ENCODE measurements at regions not wholly inside any gene's neighbourhood (a gene's known extent, or its start where the extent isn't known, plus 50 kb on each side); places are given as distances from the start of the nearest gene placed in this dataset.

- ATAC-seq (no peak), DNase-seq (ENCODE audit: low spot score) (no peak)
- Mint-ChIP-seq H3K4me1 (peaks cover 91% of the 10 kb centered on the region), H3K27ac (peak overlapping the region; percentile 10; the same call in 1 of the 2 replicates), H3K36me3 (no peaks in the 10 kb centered on the region), H3K4me3 (no peak overlapping the region), H3K27me3 (ENCODE audit: low read depth) (no peaks in the 10 kb centered on the region), H3K9me3 (no peaks in the 10 kb centered on the region)
- CTCF ChIA-PET = interaction anchor here (2.7 kb wide), 1 partner anchor 202 kb away, joined by 14 read pairs; no protein-coding TSS in a partner anchor
- TF ChIP-seq TP53 (CRISPR knock-in tag; IDR thresholded peaks at IDR 0.05) (no peak), RORB (CRISPR knock-in tag; IDR thresholded peaks at IDR 0.05) (no peak), GTF2I (CRISPR knock-in tag; conservative IDR thresholded peaks at IDR 0.05) (no peak), E2F5 (CRISPR knock-in tag; IDR thresholded peaks at IDR 0.05) (no peak), HMGA2 (CRISPR knock-in tag; IDR thresholded peaks at IDR 0.05) (no peak), NFYB (CRISPR knock-in tag; conservative IDR thresholded peaks at IDR 0.05; ENCODE audit: low read depth) (no peak), SMAD3 (CRISPR knock-in tag; IDR thresholded peaks at IDR 0.05; ENCODE audit: borderline replicate concordance) (no peak)
- POLR2A ChIA-PET = no interaction called here
Measured at GRCh38 chr2:120897399-120897798, 161.7 kb downstream of the GLI2 start.

- DNase-seq (ENCODE audit: low spot score) (no peak), ATAC-seq (no peak)
- POLR2A ChIA-PET = interaction anchor here (1.3 kb wide), 1 partner anchor 14 kb away, joined by 4 read pairs; no protein-coding TSS in a partner anchor
- H3K9me3 Mint-ChIP-seq = no peaks in the 10 kb centered on the region
- no peaks in the 10 kb centered on the region for H3K27me3 Mint-ChIP-seq (ENCODE audit: low read depth)
- peaks cover 87% of the 10 kb centered on the region for H3K4me1 Mint-ChIP-seq
- no peak for TF ChIP-seq FOXP1 (CRISPR knock-in tag; IDR thresholded peaks at IDR 0.05; ENCODE audit: borderline replicate concordance)
- no peak for TF ChIP-seq ZNF281 (CRISPR knock-in tag; IDR thresholded peaks at IDR 0.05)
- no peak for TF ChIP-seq TEAD4 (CRISPR knock-in tag; IDR thresholded peaks at IDR 0.05)
- no peak for TF ChIP-seq SMAD4 (CRISPR knock-in tag; IDR thresholded peaks at IDR 0.05)
- no peak for TF ChIP-seq ATF2 (CRISPR knock-in tag; IDR thresholded peaks at IDR 0.05; ENCODE audit: borderline replicate concordance, low read depth)
- no peak for TF ChIP-seq ZNF532 (CRISPR knock-in tag; IDR thresholded peaks at IDR 0.05; ENCODE audit: borderline replicate concordance)
- no peak for TF ChIP-seq ZNF396 (CRISPR knock-in tag; IDR thresholded peaks at IDR 0.05; ENCODE audit: borderline replicate concordance)
- no peak for TF ChIP-seq EMX1 (CRISPR knock-in tag; IDR thresholded peaks at IDR 0.05)
- TF ChIP-seq SP1 (CRISPR knock-in tag; conservative IDR thresholded peaks at IDR 0.05) = no peak
- TF ChIP-seq CREM (CRISPR knock-in tag; IDR thresholded peaks at IDR 0.05) = no peak
- no peak for TF ChIP-seq CTCF (IDR thresholded peaks at IDR 0.05)
- TF ChIP-seq NFYB (CRISPR knock-in tag; conservative IDR thresholded peaks at IDR 0.05; ENCODE audit: low read depth) = no peak
- no peak for TF ChIP-seq PREB (CRISPR knock-in tag; IDR thresholded peaks at IDR 0.05; ENCODE audit: borderline replicate concordance)
- no peak for TF ChIP-seq ZNF416 (CRISPR knock-in tag; IDR thresholded peaks at IDR 0.05)
- no peak for TF ChIP-seq ZBTB43 (CRISPR knock-in tag; IDR thresholded peaks at IDR 0.05)
- no peak for TF ChIP-seq TP53 (CRISPR knock-in tag; IDR thresholded peaks at IDR 0.05)
- TF ChIP-seq CREB1 (CRISPR knock-in tag; IDR thresholded peaks at IDR 0.05) = no peak
- peak overlapping the region; percentile 95 for H3K27ac Mint-ChIP-seq
- no peaks in the 10 kb centered on the region for H3K36me3 Mint-ChIP-seq
- no peak overlapping the region for H3K4me3 Mint-ChIP-seq
- CTCF ChIA-PET = interaction anchor here (0.6 to 2.7 kb wide), 10 partner anchors 14 to 203 kb away, joined by 3 to 18 read pairs (median 5); no protein-coding TSS in a partner anchor
Measured at GRCh38 chr2:120898496-120898895, 162.8 kb downstream of the GLI2 start.
